ENCODE measurements at regions not wholly inside any gene's neighbourhood (a gene's known extent, or its start where the extent isn't known, plus 50 kb on each side); places are given as distances from the start of the nearest gene placed in this dataset.

- no peak overlapping the region for H3K4me3 ChIP-seq (ENCODE audit: low read length)
- DNase-seq (ENCODE audit: low read depth): no peak
- H3K9ac ChIP-seq (ENCODE audit: low read length): no peak overlapping the region
- H3K9me3 ChIP-seq (ENCODE audit: control insufficient read depth, low read length): no peaks in the 10 kb centered on the region
- H3K4me1 ChIP-seq (ENCODE audit: control insufficient read depth, insufficient read depth, low read length): no peaks in the 10 kb centered on the region
- H3K36me3 ChIP-seq (ENCODE audit: control insufficient read depth, insufficient read depth, low read length, severe bottlenecking): no peaks in the 10 kb centered on the region
- no peaks in the 10 kb centered on the region for H3K27me3 ChIP-seq (replicated peaks; ENCODE audit: control insufficient read depth, insufficient read depth, low read length)
Measured at GRCh38 chr10:10302689-10303088, 715.0 kb upstream of the CELF2 start.

- DNase-seq (ENCODE audit: low read depth): no peak
- no peaks in the 10 kb centered on the region for H3K9me3 ChIP-seq (ENCODE audit: control insufficient read depth, low read length)
- H3K27me3 ChIP-seq (replicated peaks; ENCODE audit: control insufficient read depth, insufficient read depth, low read length): no peaks in the 10 kb centered on the region
- peaks cover 5% of the 10 kb centered on the region for H3K4me1 ChIP-seq (ENCODE audit: control insufficient read depth, insufficient read depth, low read length)
- no peaks in the 10 kb centered on the region for H3K36me3 ChIP-seq (ENCODE audit: control insufficient read depth, insufficient read depth, low read length, severe bottlenecking)
- H3K4me3 ChIP-seq (ENCODE audit: low read length): no peak overlapping the region
- no peak overlapping the region for H3K9ac ChIP-seq (ENCODE audit: low read length)
Measured at GRCh38 chr10:10307036-10307435, 710.6 kb upstream of the CELF2 start.

GRCh38 chr10:10307551-10307950 lies 710.1 kb upstream of the CELF2 start:
- peaks cover 5% of the 10 kb centered on the region for H3K4me1 ChIP-seq (ENCODE audit: control insufficient read depth, insufficient read depth, low read length)

GRCh38 chr10:10310498-10310897 lies 707.2 kb upstream of the CELF2 start:
- no peaks in the 10 kb centered on the region for H3K27me3 ChIP-seq (replicated peaks; ENCODE audit: control insufficient read depth, insufficient read depth, low read length)
- H3K4me1 ChIP-seq (ENCODE audit: control insufficient read depth, insufficient read depth, low read length): peaks cover 5% of the 10 kb centered on the region
- H3K9me3 ChIP-seq (ENCODE audit: control insufficient read depth, low read length): no peaks in the 10 kb centered on the region
- no peak overlapping the region for H3K4me3 ChIP-seq (ENCODE audit: low read length)
- H3K36me3 ChIP-seq (ENCODE audit: control insufficient read depth, insufficient read depth, low read length, severe bottlenecking): no peaks in the 10 kb centered on the region
- DNase-seq (ENCODE audit: low read depth): no peak
- no peak overlapping the region for H3K9ac ChIP-seq (ENCODE audit: low read length)

More at GRCh38 chr10:10307551-10307950, 710.1 kb upstream of the CELF2 start:
- no peaks in the 10 kb centered on the region for H3K27me3 ChIP-seq (replicated peaks; ENCODE audit: control insufficient read depth, insufficient read depth, low read length)
- H3K36me3 ChIP-seq (ENCODE audit: control insufficient read depth, insufficient read depth, low read length, severe bottlenecking): no peaks in the 10 kb centered on the region
- H3K4me3 ChIP-seq (ENCODE audit: low read length): no peak overlapping the region
- no peak overlapping the region for H3K9ac ChIP-seq (ENCODE audit: low read length)
- DNase-seq (ENCODE audit: low read depth): no peak
- no peaks in the 10 kb centered on the region for H3K9me3 ChIP-seq (ENCODE audit: control insufficient read depth, low read length)

GRCh38 chr10:10311966-10312365 lies 705.7 kb upstream of the CELF2 start:
- peaks cover 5% of the 10 kb centered on the region for H3K4me1 ChIP-seq (ENCODE audit: control insufficient read depth, insufficient read depth, low read length)
- no peak overlapping the region for H3K4me3 ChIP-seq (ENCODE audit: low read length)
- no peak overlapping the region for H3K9ac ChIP-seq (ENCODE audit: low read length)
- no peak for DNase-seq (ENCODE audit: low read depth)
- no peaks in the 10 kb centered on the region for H3K9me3 ChIP-seq (ENCODE audit: control insufficient read depth, low read length)
- no peaks in the 10 kb centered on the region for H3K36me3 ChIP-seq (ENCODE audit: control insufficient read depth, insufficient read depth, low read length, severe bottlenecking)
- H3K27me3 ChIP-seq (replicated peaks; ENCODE audit: control insufficient read depth, insufficient read depth, low read length): no peaks in the 10 kb centered on the region

GRCh38 chr10:10313149-10313835 lies 704.4 kb upstream of the CELF2 start:
- Histone ChIP-seq H3K9ac (ENCODE audit: low read length) (no peak overlapping the region), H3K4me1 (ENCODE audit: control insufficient read depth, insufficient read depth, low read length) (peaks cover 5% of the 10 kb centered on the region), H3K9me3 (ENCODE audit: control insufficient read depth, low read length) (no peaks in the 10 kb centered on the region), H3K27me3 (replicated peaks; ENCODE audit: control insufficient read depth, insufficient read depth, low read length) (no peaks in the 10 kb centered on the region), H3K4me3 (ENCODE audit: low read length) (no peak overlapping the region), H3K36me3 (ENCODE audit: control insufficient read depth, insufficient read depth, low read length, severe bottlenecking) (no peaks in the 10 kb centered on the region)
- DNase-seq (ENCODE audit: low read depth): no peak

GRCh38 chr10:10314626-10315025 lies 703.0 kb upstream of the CELF2 start:
- Histone ChIP-seq H3K9me3 (ENCODE audit: control insufficient read depth, low read length) (no peaks in the 10 kb centered on the region), H3K9ac (ENCODE audit: low read length) (no peak overlapping the region), H3K27me3 (replicated peaks; ENCODE audit: control insufficient read depth, insufficient read depth, low read length) (no peaks in the 10 kb centered on the region), H3K36me3 (ENCODE audit: control insufficient read depth, insufficient read depth, low read length, severe bottlenecking) (no peaks in the 10 kb centered on the region), H3K4me3 (ENCODE audit: low read length) (no peak overlapping the region), H3K4me1 (ENCODE audit: control insufficient read depth, insufficient read depth, low read length) (peaks cover 5% of the 10 kb centered on the region)
- DNase-seq (ENCODE audit: low read depth): no peak

- H3K27me3 ChIP-seq (replicated peaks; ENCODE audit: control insufficient read depth, insufficient read depth, low read length): no peaks in the 10 kb centered on the region
- DNase-seq (ENCODE audit: low read depth): no peak
- H3K4me3 ChIP-seq (ENCODE audit: low read length): no peak overlapping the region
- no peak overlapping the region for H3K9ac ChIP-seq (ENCODE audit: low read length)
- no peaks in the 10 kb centered on the region for H3K36me3 ChIP-seq (ENCODE audit: control insufficient read depth, insufficient read depth, low read length, severe bottlenecking)
- no peaks in the 10 kb centered on the region for H3K9me3 ChIP-seq (ENCODE audit: control insufficient read depth, low read length)
- H3K4me1 ChIP-seq (ENCODE audit: control insufficient read depth, insufficient read depth, low read length): no peaks in the 10 kb centered on the region
Measured at GRCh38 chr10:10315989-10316388, 701.7 kb upstream of the CELF2 start.

GRCh38 chr10:10317151-10317550 lies 700.5 kb upstream of the CELF2 start:
- H3K4me1 ChIP-seq (ENCODE audit: control insufficient read depth, insufficient read depth, low read length): no peaks in the 10 kb centered on the region
- H3K36me3 ChIP-seq (ENCODE audit: control insufficient read depth, insufficient read depth, low read length, severe bottlenecking): no peaks in the 10 kb centered on the region
- H3K27me3 ChIP-seq (replicated peaks; ENCODE audit: control insufficient read depth, insufficient read depth, low read length): no peaks in the 10 kb centered on the region

GRCh38 chr10:10318856-10319255 lies 698.8 kb upstream of the CELF2 start:
- no peak overlapping the region for H3K4me3 ChIP-seq (ENCODE audit: low read length)
- H3K9me3 ChIP-seq (ENCODE audit: control insufficient read depth, low read length): no peaks in the 10 kb centered on the region
- no peaks in the 10 kb centered on the region for H3K27me3 ChIP-seq (replicated peaks; ENCODE audit: control insufficient read depth, insufficient read depth, low read length)
- no peaks in the 10 kb centered on the region for H3K4me1 ChIP-seq (ENCODE audit: control insufficient read depth, insufficient read depth, low read length)
- no peak for DNase-seq (ENCODE audit: low read depth)
- H3K9ac ChIP-seq (ENCODE audit: low read length): no peak overlapping the region
- H3K36me3 ChIP-seq (ENCODE audit: control insufficient read depth, insufficient read depth, low read length, severe bottlenecking): no peaks in the 10 kb centered on the region

More at GRCh38 chr10:10317151-10317550, 700.5 kb upstream of the CELF2 start:
- Histone ChIP-seq H3K9me3 (ENCODE audit: control insufficient read depth, low read length) (no peaks in the 10 kb centered on the region), H3K9ac (ENCODE audit: low read length) (no peak overlapping the region), H3K4me3 (ENCODE audit: low read length) (no peak overlapping the region)
- no peak for DNase-seq (ENCODE audit: low read depth)

GRCh38 chr10:10320956-10321355 lies 696.7 kb upstream of the CELF2 start:
- Histone ChIP-seq H3K4me3 (ENCODE audit: low read length) (no peak overlapping the region), H3K27me3 (replicated peaks; ENCODE audit: control insufficient read depth, insufficient read depth, low read length) (no peaks in the 10 kb centered on the region), H3K4me1 (ENCODE audit: control insufficient read depth, insufficient read depth, low read length) (no peaks in the 10 kb centered on the region), H3K9ac (ENCODE audit: low read length) (no peak overlapping the region), H3K9me3 (ENCODE audit: control insufficient read depth, low read length) (no peaks in the 10 kb centered on the region), H3K36me3 (ENCODE audit: control insufficient read depth, insufficient read depth, low read length, severe bottlenecking) (no peaks in the 10 kb centered on the region)
- no peak for DNase-seq (ENCODE audit: low read depth)

GRCh38 chr10:10326116-10326515 lies 691.6 kb upstream of the CELF2 start:
- Histone ChIP-seq H3K4me1 (ENCODE audit: control insufficient read depth, insufficient read depth, low read length) (no peaks in the 10 kb centered on the region), H3K9ac (ENCODE audit: low read length) (no peak overlapping the region), H3K9me3 (ENCODE audit: control insufficient read depth, low read length) (no peaks in the 10 kb centered on the region), H3K27me3 (replicated peaks; ENCODE audit: control insufficient read depth, insufficient read depth, low read length) (no peaks in the 10 kb centered on the region), H3K36me3 (ENCODE audit: control insufficient read depth, insufficient read depth, low read length, severe bottlenecking) (no peaks in the 10 kb centered on the region), H3K4me3 (ENCODE audit: low read length) (no peak overlapping the region)
- DNase-seq (ENCODE audit: low read depth): no peak
